IMR-90 (cell line): ENCODE measurements at regions not wholly inside any gene's neighbourhood (a gene's known extent, or its start where the extent isn't known, plus 50 kb on each side); places are given as distances from the start of the nearest gene placed in this dataset.
"Not testable (repeated sequence)": the region's sequence is repeated elsewhere in the genome, so short reads cannot be mapped to it uniquely, and the experiment has no call there.

Source experiments
- ATAC-seq: fragments of 200-7000 bp; cut with Tn5 transposase; 2 replicates; pipeline ENCODE4 v1.9.1; 2020; ENCODE audit warnings: low read depth, mild to moderate bottlenecking, moderate library complexity
- BruUV-seq: library from RNA; stranded (reverse); fragments of 400-500 nt; replicated peaks from 2 replicates; lab custom pipeline; 2021; lab: Mats Ljungman, UMichigan
- CTCF ChIA-PET: fragments of 300-600 bp; formaldehyde crosslinking; extraction: SDS; loops from one replicate; lab custom pipeline; 2021; ENCODE audit warnings: antibody characterized with exemption; lab: Yijun Ruan, JAX
- POLR2A ChIA-PET: fragments of 300-600 bp; sonication (Branson Sonifier 250); formaldehyde crosslinking; loops from one replicate; lab custom pipeline; 2022; ENCODE audit warnings: antibody characterized with exemption; ENCODE audit not compliant: unreplicated experiment; lab: Charles Lee
- DNase-seq: peaks from one replicate; pipeline ENCODE4 v3.0.0; 2013
- H2AFZ ChIP-seq: replicated peaks from 2 replicates; pipeline ENCODE3; 2013; ENCODE audit warnings: low read length, mild to moderate bottlenecking; ENCODE audit not compliant: poor library complexity
- H2AK5ac ChIP-seq: 2 replicates; pipeline ENCODE4 v1.6.1; 2013; ENCODE audit warnings: low read depth, low read length, inconsistent platforms
- H2AK9ac ChIP-seq: replicated peaks from 2 replicates; pipeline ENCODE3; 2013; ENCODE audit warnings: mild to moderate bottlenecking, low read depth, low read length, moderate library complexity; ENCODE audit not compliant: poor library complexity
- H2BK120ac ChIP-seq: 2 replicates; pipeline ENCODE4 v1.6.1; 2013; ENCODE audit warnings: low read depth, low read length, inconsistent platforms
- H2BK15ac ChIP-seq: 3 replicates; pipeline ENCODE4 v1.6.1; 2013; ENCODE audit warnings: low read depth, low read length, inconsistent platforms
- H2BK20ac ChIP-seq: 2 replicates; pipeline ENCODE4 v1.6.1; 2013; ENCODE audit warnings: low read depth, mild to moderate bottlenecking, inconsistent platforms, low read length, moderate library complexity
- H2BK5ac ChIP-seq: 2 replicates; pipeline ENCODE4 v1.6.1; 2013; ENCODE audit warnings: mild to moderate bottlenecking, low read depth, low read length, inconsistent platforms; ENCODE audit not compliant: poor library complexity, severe bottlenecking
- H3K14ac ChIP-seq: replicated peaks from 2 replicates; pipeline ENCODE4 v1.6.1; 2013; ENCODE audit warnings: low read depth, low read length, inconsistent platforms
- H3K18ac ChIP-seq: 2 replicates; pipeline ENCODE4 v1.6.1; 2013; ENCODE audit warnings: low read depth, low read length, control low read depth
- H3K23ac ChIP-seq: 2 replicates; pipeline ENCODE4 v1.6.1; 2013; ENCODE audit warnings: low read depth, low read length, inconsistent platforms
- H3K27ac ChIP-seq: 2 replicates; pipeline ENCODE4 v1.5.1; 2013; ENCODE audit warnings: mild to moderate bottlenecking, control low read depth, low read length; ENCODE audit not compliant: insufficient read depth
- H3K27me3 ChIP-seq: 2 replicates; pipeline ENCODE4 v1.6.1; 2013; ENCODE audit warnings: low read length; ENCODE audit not compliant: control insufficient read depth, insufficient read depth
- H3K36me3 ChIP-seq: 2 replicates; pipeline ENCODE4 v1.6.1; 2013; ENCODE audit warnings: low read length, mixed read lengths; ENCODE audit not compliant: control insufficient read depth, insufficient read depth
- H3K4ac ChIP-seq: 2 replicates; pipeline ENCODE4 v1.6.1; 2013; ENCODE audit warnings: low read depth, low read length, inconsistent platforms
- H3K4me1 ChIP-seq: 2 replicates; pipeline ENCODE4 v1.6.1; 2013; ENCODE audit warnings: low read length, mixed read lengths; ENCODE audit not compliant: control insufficient read depth, insufficient read depth
- H3K4me2 ChIP-seq: 2 replicates; pipeline ENCODE4 v1.6.1; 2013; ENCODE audit warnings: low read depth, mild to moderate bottlenecking, control low read depth, low read length, moderate library complexity
- H3K4me3 ChIP-seq: 2 replicates; pipeline ENCODE4 v1.5.1; 2013; ENCODE audit warnings: low read depth, mild to moderate bottlenecking, control low read depth, low read length, moderate library complexity; ENCODE audit not compliant: insufficient read depth
- H3K56ac ChIP-seq: 2 replicates; pipeline ENCODE4 v1.6.1; 2013; ENCODE audit warnings: low read length, inconsistent platforms; ENCODE audit not compliant: insufficient read depth; ENCODE audit errors: extremely low read depth
- H3K79me1 ChIP-seq, 2 experiments: 2 replicates each; pipeline ENCODE4 v1.6.1; 2013; ENCODE audit warnings: low read length in 2 of 2, inconsistent platforms in 1 of 2, low read depth in 1 of 2
- H3K9ac ChIP-seq: 2 replicates; pipeline ENCODE4 v1.6.1; 2013; ENCODE audit warnings: low read depth, low read length, control low read depth
- H3K9me1 ChIP-seq: 2 replicates; pipeline ENCODE4 v1.6.1; 2013; ENCODE audit warnings: low read length, inconsistent platforms; ENCODE audit not compliant: insufficient read depth
- H3K9me3 ChIP-seq: 2 replicates; pipeline ENCODE4 v1.6.1; 2013; ENCODE audit warnings: low read length; ENCODE audit not compliant: control insufficient read depth, insufficient read depth
- H4K20me1 ChIP-seq: 2 replicates; pipeline ENCODE4 v1.6.1; 2013; ENCODE audit warnings: low read length, inconsistent platforms; ENCODE audit not compliant: insufficient read depth
- H4K5ac ChIP-seq: 2 replicates; pipeline ENCODE4 v1.6.1; 2013; ENCODE audit warnings: mild to moderate bottlenecking, low read depth, low read length, control low read depth
- H4K8ac ChIP-seq, 2 experiments: 2 replicates each; pipeline ENCODE4 v1.6.1; 2013; ENCODE audit warnings: low read depth in 2 of 2, low read length in 2 of 2, control low read depth in 1 of 2, inconsistent platforms in 1 of 2
- H4K91ac ChIP-seq: 2 replicates; pipeline ENCODE4 v1.6.1; 2013; ENCODE audit warnings: low read depth, low read length, inconsistent platforms; ENCODE audit not compliant: insufficient read depth
- CEBPB ChIP-seq: IDR thresholded peaks from 2 replicates; pipeline ENCODE4 v1.6.1; 2012; ENCODE audit warnings: low read depth, low read length, improper control_type of control experiment
- NFE2L2 ChIP-seq: fragments of 150-350 bp; IDR thresholded peaks from 2 replicates; pipeline ENCODE4 v1.6.1; 2016; ENCODE audit warnings: low read depth, mild to moderate bottlenecking, low read length
- WGBS, 2 experiments: methylation state at CpG; one replicate each; pipeline versions ENCODE4 v1.1.5 to v1.1.7; 2013; ENCODE audit warnings: missing lambda C conversion rate in 2 of 2; ENCODE audit not compliant: insufficient read length in 1 of 2; ENCODE audit errors: extremely low coverage in 2 of 2; 5-methylcytosine and 5-hydroxymethylcytosine counted together
- dilution Hi-C: fragments of 300-500 bp; cut with HindIII; formaldehyde crosslinking; loops from one replicate; pipeline ENCODE4 v1.14.3; 2018; ENCODE audit warnings: low sequenced_read_pairs; ENCODE audit not compliant: unreplicated experiment
- in situ Hi-C: fragments of 300-500 bp; cut with MboI; formaldehyde crosslinking; loops from 3 replicates; pipeline ENCODE4 v1.14.3; 2019; ENCODE audit warnings: low sequenced_read_pairs, inconsistent platforms, mixed read lengths
- intact Hi-C: fragments of 100-400 bp; cut with micrococcal nuclease; formaldehyde crosslinking; loops from 2 replicates; pipeline ENCODE4 v1.10.0; 2022

- H3K4ac ChIP-seq = no peak overlapping the region
- no peaks in the 10 kb centered on the region for H3K79me1 ChIP-seq
- H3K56ac ChIP-seq = no peak overlapping the region
- no peak overlapping the region for H2BK120ac ChIP-seq
- 14% methylated on average over 1 of the region's 4 CpGs; no CpG with 5 or more reads in 1 of the 2 experiments for WGBS, 2 experiments
- peak overlapping the region; percentile 1; the same call in 1 of the 2 replicates for H3K4me3 ChIP-seq
- peak overlapping the region; percentile 47; the same call in 1 of the 2 replicates for H3K27ac ChIP-seq
- peak overlapping the region; percentile 7; the same call in 1 of the 2 replicates for H3K18ac ChIP-seq
- intact Hi-C loops (no loop called here), dilution Hi-C loops (no loop called here), in situ Hi-C loops (no loop called here)
- H3K27me3 ChIP-seq = no peaks in the 10 kb centered on the region; the same call in none of the 2 replicates
- no peaks in the 10 kb centered on the region; the same call in 1 of the 2 replicates for H3K9me1 ChIP-seq
- no peak overlapping the region for H4K91ac ChIP-seq
- H3K4me1 ChIP-seq = 0 out of 2 replicates have a peak, but pooled peaks cover 3% of the 10 kb centered on the region
- H3K36me3 ChIP-seq = no peaks in the 10 kb centered on the region
- no peak overlapping the region for H2BK20ac ChIP-seq
- H2AK9ac ChIP-seq = no peak overlapping the region
- H4K5ac ChIP-seq = no peak overlapping the region
- no peak overlapping the region for H3K9ac ChIP-seq
- H2BK5ac ChIP-seq = peak overlapping the region; percentile 83
- ChIA-PET POLR2A (no interaction called here), CTCF (interaction anchor here (0.5 to 0.7 kb wide), 4 partner anchors 41 to 1243 kb away, joined by 3 to 5 read pairs (median 4); no protein-coding TSS in a partner anchor)
- TF ChIP-seq NFE2L2 = no peak
- peak; percentile 96 for TF ChIP-seq CEBPB
- H4K8ac ChIP-seq = no peak overlapping the region
- BruUV-seq = no TSS peak
- H2AK5ac ChIP-seq = no peak overlapping the region
- no peaks in the 10 kb centered on the region for H3K9me3 ChIP-seq
- peak overlapping the region; percentile 11 for H2AFZ ChIP-seq
- 0 out of 2 replicates have a peak overlapping the region, but pooled peaks have one; percentile 5 for H3K14ac ChIP-seq
- peak overlapping the region; percentile 35; the same call in 1 of the 2 replicates for H3K4me2 ChIP-seq
- no peaks in the 10 kb centered on the region for H4K20me1 ChIP-seq
- no peak overlapping the region for H2BK15ac ChIP-seq
- peak; percentile 91 for ATAC-seq
- H3K23ac ChIP-seq = no peak overlapping the region
- DNase-seq = peak; percentile 87
These were observed 160.9 kb downstream of the REEP3 start for GRCh38 chr10:63681993-63682697.

GRCh38 chr10:63682698-63683052, 161.5 kb downstream of the REEP3 start:
- intact Hi-C loops, H3K4ac ChIP-seq, H3K14ac ChIP-seq, H3K4me3 ChIP-seq, H3K9ac ChIP-seq, H4K8ac ChIP-seq, dilution Hi-C loops, H2BK120ac ChIP-seq, H3K9me3 ChIP-seq, H3K56ac ChIP-seq, H3K27me3 ChIP-seq, H4K5ac ChIP-seq, H2BK15ac ChIP-seq, H2AK9ac ChIP-seq, in situ Hi-C loops, H3K36me3 ChIP-seq, H2BK20ac ChIP-seq, DNase-seq, POLR2A ChIA-PET, H3K9me1 ChIP-seq, BruUV-seq, ATAC-seq, H3K4me1 ChIP-seq, H3K23ac ChIP-seq, H4K20me1 ChIP-seq, H4K91ac ChIP-seq, H2AFZ ChIP-seq, H3K79me1 ChIP-seq: not testable (repeated sequence)
- WGBS, 2 experiments = no CpG with 5 or more reads among the region's 3 CpGs
- Histone ChIP-seq H3K27ac (peak overlapping the region; percentile 47; the same call in 1 of the 2 replicates), H3K18ac (peak overlapping the region; percentile 15; the same call in 1 of the 2 replicates), H3K4me2 (peak overlapping the region; percentile 35; the same call in 1 of the 2 replicates), H2AK5ac (peak overlapping the region; percentile 3; the same call in 1 of the 2 replicates), H2BK5ac (peak overlapping the region; percentile 83)
- CTCF ChIA-PET = interaction anchor here (0.5 to 0.6 kb wide), 2 partner anchors 41 to 1243 kb away, joined by 4 to 5 read pairs; no protein-coding TSS in a partner anchor
